Lower leg skin (tissue), 3 donors: ENCODE measurements at regions not wholly inside any gene's neighbourhood (a gene's known extent, or its start where the extent isn't known, plus 50 kb on each side); places are given as distances from the start of the nearest gene placed in this dataset.

Experiments used
- CTCF ChIP-seq, 3 donors: fragments of 450-650 bp; IDR thresholded peaks; one replicate each; pipeline ENCODE4 v1.5.1; 2016; ENCODE audit warnings: antibody characterized with exemption in 3 of 3, mild to moderate bottlenecking in 3 of 3, moderate library complexity in 2 of 3
- POLR2A ChIP-seq, 2 donors: fragments of 450-650 bp; IDR thresholded peaks; one replicate each; pipeline ENCODE4 v1.6.1; 2016 to 2017; ENCODE audit warnings: antibody characterized with exemption in 2 of 2, mild to moderate bottlenecking in 1 of 2, moderate library complexity in 1 of 2

GRCh38 chr4:123862812-123863211 is 466.2 kb downstream of the SPRY1 start:
- no peak for TF ChIP-seq CTCF (IDR thresholded peaks at IDR 0.05)
- TF ChIP-seq POLR2A (IDR thresholded peaks at IDR 0.05): no peak
